ENCODE measurements at regions not wholly inside any gene's neighbourhood (a gene's known extent, or its start where the extent isn't known, plus 50 kb on each side); places are given as distances from the start of the nearest gene placed in this dataset.

DNA sequence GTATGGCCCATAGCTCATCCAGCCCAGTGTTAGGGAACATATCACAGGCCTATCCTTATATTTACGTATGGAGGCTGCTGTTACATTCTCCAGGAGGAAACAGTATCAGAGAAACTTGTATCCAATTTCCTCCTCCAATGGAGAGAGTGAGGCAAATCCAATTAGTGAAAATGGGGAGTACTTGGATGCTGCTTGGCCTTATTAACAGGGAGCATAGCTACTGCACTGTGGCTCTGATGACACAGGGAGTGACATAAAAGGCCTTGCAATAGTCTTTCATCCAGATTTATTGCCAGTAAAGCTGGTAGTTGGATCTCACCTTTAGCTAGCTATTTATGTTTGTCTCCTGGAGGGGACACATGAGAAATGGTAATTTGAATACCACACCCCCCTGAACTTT lies 313.2 kb upstream of the MTPN start:
- no peaks in the 10 kb centered on the region for H3K79me2 ChIP-seq (ENCODE audit: insufficient read depth, low read length)
- no peaks in the 10 kb centered on the region for H3K9me2 ChIP-seq (ENCODE audit: low read depth, low read length)
- no peaks in the 10 kb centered on the region for H3K36me3 ChIP-seq (ENCODE audit: insufficient read depth, low read length)
- no peaks in the 10 kb centered on the region for H4K20me1 ChIP-seq (ENCODE audit: insufficient read depth, low read length)
- no peaks in the 10 kb centered on the region for H3K27me3 ChIP-seq (ENCODE audit: insufficient read depth, low read length)
- TF ChIP-seq EZH2 (IDR thresholded peaks at IDR 0.05; ENCODE audit: borderline replicate concordance, low read length) (no peak), CTCF (IDR thresholded peaks at IDR 0.05; ENCODE audit: low read length) (no peak)
- H3K4me1 ChIP-seq (ENCODE audit: insufficient read depth, low read length, severe bottlenecking): peaks cover 30% of the 10 kb centered on the region
- H3K4me3 ChIP-seq (ENCODE audit: low read depth, low read length, poor library complexity, severe bottlenecking): no peak overlapping the region
- no peaks in the 10 kb centered on the region; the same call in 1 of the 2 replicates for H3F3A ChIP-seq (ENCODE audit: insufficient read depth, low read length)
- no peak overlapping the region for H2AFZ ChIP-seq (ENCODE audit: low read length)
- H3K9me3 ChIP-seq (ENCODE audit: low read length): no peaks in the 10 kb centered on the region
- H3K9ac ChIP-seq (ENCODE audit: low read length): no peak overlapping the region
- no peak overlapping the region for H3K27ac ChIP-seq (ENCODE audit: low read depth, low read length, poor library complexity, severe bottlenecking)
- no peak overlapping the region for H3K4me2 ChIP-seq (ENCODE audit: low read length)

DNA sequence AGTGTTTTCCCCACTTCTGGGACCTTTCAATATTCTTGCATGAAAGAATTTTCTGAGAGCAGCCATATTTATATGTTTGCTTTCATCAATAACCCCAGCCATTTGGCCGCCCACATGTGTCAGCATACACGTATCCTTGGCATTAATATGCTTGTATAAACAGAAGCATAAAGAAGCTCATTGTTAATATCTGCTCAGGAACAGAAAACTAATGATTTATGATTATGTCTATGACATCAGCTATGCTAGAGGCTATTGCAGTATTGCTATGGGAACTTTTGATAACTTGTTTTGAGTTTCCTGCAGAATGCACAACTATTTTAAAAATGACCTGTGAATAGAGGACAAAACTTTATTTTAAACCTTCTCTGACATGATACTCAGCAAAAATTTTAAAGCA lies 300.9 kb upstream of the MTPN start:
- H4K20me1 ChIP-seq (ENCODE audit: insufficient read depth, low read length): no peaks in the 10 kb centered on the region
- no peaks in the 10 kb centered on the region; the same call in 1 of the 2 replicates for H3K27me3 ChIP-seq (ENCODE audit: insufficient read depth, low read length)
- no peak overlapping the region for H3K27ac ChIP-seq (ENCODE audit: low read depth, low read length, poor library complexity, severe bottlenecking)
- TF ChIP-seq EZH2 (IDR thresholded peaks at IDR 0.05; ENCODE audit: borderline replicate concordance, low read length): no peak
- TF ChIP-seq CTCF (IDR thresholded peaks at IDR 0.05; ENCODE audit: low read length): no peak
- no peaks in the 10 kb centered on the region for H3K4me1 ChIP-seq (ENCODE audit: insufficient read depth, low read length, severe bottlenecking)
- H3F3A ChIP-seq (ENCODE audit: insufficient read depth, low read length): no peaks in the 10 kb centered on the region
- H2AFZ ChIP-seq (ENCODE audit: low read length): no peak overlapping the region
- H3K9me2 ChIP-seq (ENCODE audit: low read depth, low read length): no peaks in the 10 kb centered on the region
- no peak overlapping the region for H3K9ac ChIP-seq (ENCODE audit: low read length)
- H3K4me3 ChIP-seq (ENCODE audit: low read depth, low read length, poor library complexity, severe bottlenecking): no peak overlapping the region
- H3K9me3 ChIP-seq (ENCODE audit: low read length): no peaks in the 10 kb centered on the region
- H3K36me3 ChIP-seq (ENCODE audit: insufficient read depth, low read length): no peaks in the 10 kb centered on the region
- H3K4me2 ChIP-seq (ENCODE audit: low read length): no peak overlapping the region
- no peaks in the 10 kb centered on the region for H3K79me2 ChIP-seq (ENCODE audit: insufficient read depth, low read length)

- H3K36me3 ChIP-seq (ENCODE audit: insufficient read depth, low read length): no peaks in the 10 kb centered on the region
- no peak overlapping the region for H3K4me2 ChIP-seq (ENCODE audit: low read length)
- H3K9ac ChIP-seq (ENCODE audit: low read length): no peak overlapping the region
- H3K27ac ChIP-seq (ENCODE audit: low read depth, low read length, poor library complexity, severe bottlenecking): no peak overlapping the region
- H3K27me3 ChIP-seq (ENCODE audit: insufficient read depth, low read length): no peaks in the 10 kb centered on the region; the same call in 1 of the 2 replicates
- H3K9me3 ChIP-seq (ENCODE audit: low read length): no peaks in the 10 kb centered on the region
- H3K4me3 ChIP-seq (ENCODE audit: low read depth, low read length, poor library complexity, severe bottlenecking): no peak overlapping the region
- H3K79me2 ChIP-seq (ENCODE audit: insufficient read depth, low read length): no peaks in the 10 kb centered on the region
- no peak overlapping the region for H2AFZ ChIP-seq (ENCODE audit: low read length)
- no peaks in the 10 kb centered on the region for H4K20me1 ChIP-seq (ENCODE audit: insufficient read depth, low read length)
- H3K9me2 ChIP-seq (ENCODE audit: low read depth, low read length): no peaks in the 10 kb centered on the region
- H3K4me1 ChIP-seq (ENCODE audit: insufficient read depth, low read length, severe bottlenecking): no peaks in the 10 kb centered on the region
- no peaks in the 10 kb centered on the region for H3F3A ChIP-seq (ENCODE audit: insufficient read depth, low read length)
- TF ChIP-seq EZH2 (IDR thresholded peaks at IDR 0.05; ENCODE audit: borderline replicate concordance, low read length) (no peak), CTCF (IDR thresholded peaks at IDR 0.05; ENCODE audit: low read length) (no peak)
These were observed 298.6 kb upstream of the MTPN start for GRCh38 chr7:136275794-136276193.

Measured in OCI-LY1 (cell line).